H1 (cell line): ENCODE measurements at regions not wholly inside any gene's neighbourhood (a gene's known extent, or its start where the extent isn't known, plus 50 kb on each side); places are given as distances from the start of the nearest gene placed in this dataset.

Source experiments
- CTCF ChIA-PET: fragments of 300-600 bp; sonication (Branson Sonifier 250); formaldehyde crosslinking; loops from one replicate; lab custom pipeline; 2021; ENCODE audit not compliant: partially characterized antibody; lab: Charles Lee
- POLR2A ChIA-PET: fragments of 300-600 bp; sonication (Branson Sonifier 250); formaldehyde crosslinking; loops from one replicate; lab custom pipeline; 2021; ENCODE audit warnings: inconsistent platforms; ENCODE audit not compliant: partially characterized antibody; lab: Charles Lee
- DNase-seq, 2 experiments: peaks; one replicate each; pipeline versions ENCODE4 v3.0.0 to v3.0.0-alpha.2; 2010 to 2022; ENCODE audit warnings: low spot score in 2 of 2, low read depth in 1 of 2, mixed read lengths in 1 of 2
- FAIRE-seq: peaks from 2 replicates; lab custom pipeline; 2011; peaks lifted over from hg19 to GRCh38; lab: Jason Lieb, UNC
- H2AFZ ChIP-seq: 2 replicates; pipeline ENCODE4 v1.8.1; 2012; ENCODE audit warnings: low read length, inconsistent platforms
- H2AK5ac ChIP-seq: 2 replicates; pipeline ENCODE4 v1.6.1; 2013; ENCODE audit warnings: low read depth, low read length
- H2BK120ac ChIP-seq: replicated peaks from 2 replicates; pipeline ENCODE3; 2013; ENCODE audit warnings: low read depth, low read length, inconsistent platforms
- H2BK12ac ChIP-seq: 2 replicates; pipeline ENCODE4 v1.6.1; 2013; ENCODE audit warnings: low read depth, low read length
- H2BK15ac ChIP-seq: 2 replicates; pipeline ENCODE4 v1.6.1; 2013; ENCODE audit warnings: low read length
- H2BK20ac ChIP-seq: 2 replicates; pipeline ENCODE4 v1.6.1; 2013; ENCODE audit warnings: low read length
- H2BK5ac ChIP-seq: 2 replicates; pipeline ENCODE4 v1.6.1; 2013; ENCODE audit warnings: low read depth, low read length
- H3K14ac ChIP-seq: 2 replicates; pipeline ENCODE4 v1.6.1; 2013; ENCODE audit warnings: inconsistent platforms; ENCODE audit not compliant: insufficient read length
- H3K18ac ChIP-seq: 2 replicates; pipeline ENCODE4 v1.6.1; 2013; ENCODE audit warnings: low read length; ENCODE audit errors: extremely low read depth
- H3K23ac ChIP-seq: 2 replicates; pipeline ENCODE4 v1.6.1; 2013; ENCODE audit warnings: inconsistent platforms; ENCODE audit not compliant: insufficient read length
- H3K23me2 ChIP-seq: 2 replicates; pipeline ENCODE4 v1.6.1; 2013; ENCODE audit warnings: low read depth, low read length
- H3K27ac ChIP-seq: 2 replicates; pipeline ENCODE4 v1.6.1; 2011; ENCODE audit warnings: low read depth, low read length, inconsistent platforms
- H3K27me3 ChIP-seq, 4 experiments: replicated peaks in 1 of 4; 1 replicate in 1 of 4; 2 replicates in 3 of 4; pipeline versions ENCODE4 v1.6.1 to v1.8.1; 2011 to 2013; ENCODE audit warnings: low read length in 3 of 4, mild to moderate bottlenecking in 3 of 4, inconsistent platforms in 2 of 4, mixed read lengths in 2 of 4, moderate library complexity in 1 of 4; ENCODE audit not compliant: control insufficient read depth in 3 of 4, insufficient read depth in 3 of 4; ENCODE audit errors: extremely low read depth in 1 of 4
- H3K36me3 ChIP-seq, 4 experiments: 2 replicates each; pipeline versions ENCODE4 v1.6.1 to v1.8.1; 2011 to 2013; ENCODE audit warnings: mild to moderate bottlenecking in 4 of 4, low read length in 3 of 4, moderate library complexity in 2 of 4, control low read depth in 1 of 4, inconsistent platforms in 1 of 4; ENCODE audit not compliant: insufficient read depth in 4 of 4, control insufficient read depth in 2 of 4
- H3K4ac ChIP-seq: replicated peaks from 2 replicates; pipeline ENCODE3; 2013; ENCODE audit warnings: low read length, low read depth, mixed read lengths, inconsistent platforms; ENCODE audit not compliant: insufficient read length
- H3K4me1 ChIP-seq, 4 experiments: replicated peaks in 1 of 4; 1 replicate in 1 of 4; 2 replicates in 3 of 4; pipeline versions ENCODE4 v1.6.1 to v1.8.1; 2011 to 2013; ENCODE audit warnings: low read length in 3 of 4, inconsistent platforms in 2 of 4, mixed read lengths in 1 of 4; ENCODE audit not compliant: insufficient read depth in 4 of 4, control insufficient read depth in 3 of 4
- H3K4me2 ChIP-seq, 2 experiments: 2 replicates each; pipeline versions ENCODE4 v1.6.1 to v1.8.1; 2011 to 2013; ENCODE audit warnings: low read depth in 2 of 2, low read length in 2 of 2, control low read depth in 1 of 2, inconsistent platforms in 1 of 2, mild to moderate bottlenecking in 1 of 2; ENCODE audit not compliant: insufficient read depth in 1 of 2
- H3K4me3 ChIP-seq, 4 experiments: fragments of 200-600, 300-600 bp in 1 of 4; sonication (generic), shearing (Covaris generic), sonication (Bioruptor Twin) in 1 of 4; 2 replicates each; pipeline versions ENCODE4 v1.5.1 to v1.8.1; 2011 to 2016; ENCODE audit warnings: low read length in 4 of 4, low read depth in 3 of 4, control low read depth in 2 of 4, inconsistent platforms in 2 of 4, mild to moderate bottlenecking in 2 of 4, mixed read lengths in 1 of 4, moderate library complexity in 1 of 4; ENCODE audit not compliant: insufficient read depth in 2 of 4; ENCODE audit errors: extremely low read depth in 1 of 4
- H3K56ac ChIP-seq: replicated peaks from 2 replicates; pipeline ENCODE3; 2013; ENCODE audit warnings: low read depth, mild to moderate bottlenecking, mixed read lengths, low read length, inconsistent platforms; ENCODE audit not compliant: insufficient read length
- H3K79me1 ChIP-seq: 2 replicates; pipeline ENCODE4 v1.6.1; 2013; ENCODE audit warnings: low read depth, low read length, control low read depth
- H3K79me2 ChIP-seq, 2 experiments: 2 replicates each; pipeline versions ENCODE4 v1.6.1 to v1.8.1; 2012 to 2013; ENCODE audit warnings: low read length in 2 of 2, mild to moderate bottlenecking in 2 of 2, inconsistent platforms in 1 of 2; ENCODE audit not compliant: insufficient read depth in 2 of 2, control insufficient read depth in 1 of 2
- H3K9ac ChIP-seq, 4 experiments: replicated peaks in 1 of 4; 1 replicate in 1 of 4; 2 replicates in 3 of 4; pipeline versions ENCODE4 v1.6.1 to v1.8.1; 2011 to 2013; ENCODE audit warnings: low read depth in 3 of 4, low read length in 3 of 4, control low read depth in 2 of 4, mild to moderate bottlenecking in 2 of 4, moderate library complexity in 2 of 4, inconsistent platforms in 1 of 4; ENCODE audit errors: extremely low read depth in 1 of 4
- H3K9me3 ChIP-seq, 2 experiments: 2 replicates each; pipeline versions ENCODE4 v1.6.1 to v1.8.1; 2012 to 2013; ENCODE audit warnings: mild to moderate bottlenecking in 2 of 2, moderate library complexity in 2 of 2, control low read depth in 1 of 2, inconsistent platforms in 1 of 2, low read depth in 1 of 2, low read length in 1 of 2, mixed read lengths in 1 of 2; ENCODE audit not compliant: insufficient read depth in 2 of 2
- H4K20me1 ChIP-seq, 2 experiments: replicated peaks in 1 of 2; 2 replicates each; pipeline versions ENCODE3 to v1.8.1; 2011 to 2013; ENCODE audit warnings: inconsistent platforms in 2 of 2, low read length in 2 of 2, mild to moderate bottlenecking in 1 of 2; ENCODE audit not compliant: insufficient read depth in 2 of 2, control insufficient read depth in 1 of 2
- H4K5ac ChIP-seq: 2 replicates; pipeline ENCODE4 v1.6.1; 2013; ENCODE audit warnings: low read length, low read depth, mixed read lengths, inconsistent platforms; ENCODE audit not compliant: insufficient read length
- H4K8ac ChIP-seq: 2 replicates; pipeline ENCODE4 v1.8.0; 2013; ENCODE audit warnings: mild to moderate bottlenecking, moderate library complexity, low read length, inconsistent platforms; ENCODE audit not compliant: insufficient read depth; ENCODE audit errors: extremely low read depth
- H4K91ac ChIP-seq: replicated peaks from 2 replicates; pipeline ENCODE3; 2013; ENCODE audit warnings: low read length, mixed read lengths, inconsistent platforms; ENCODE audit not compliant: insufficient read length
- ASH2L ChIP-seq: fragments of 200-600, 300-600 bp; sonication (generic); IDR thresholded peaks from one replicate; pipeline ENCODE4 v1.7.1; 2017; ENCODE audit warnings: low read length
- EGR1 ChIP-seq: IDR thresholded peaks from 2 replicates; pipeline ENCODE4 v1.6.1; 2011; ENCODE audit warnings: low read depth, low read length, borderline replicate concordance
- GTF2F1 ChIP-seq: IDR thresholded peaks from 2 replicates; pipeline ENCODE4 v1.6.1; 2012; ENCODE audit warnings: low read depth, low read length, improper control_type of control experiment, borderline replicate concordance
- HDAC6 ChIP-seq: IDR thresholded peaks from one replicate; pipeline ENCODE4 v1.7.1; 2012; ENCODE audit warnings: low read depth, mild to moderate bottlenecking, inconsistent platforms, low read length, moderate library complexity
- KDM5A ChIP-seq: fragments of 200-600 bp; IDR thresholded peaks from 2 replicates; pipeline ENCODE4 v1.7.1; 2012; ENCODE audit warnings: mild to moderate bottlenecking, low read length, inconsistent platforms, mixed read lengths
- NANOG ChIP-seq: IDR thresholded peaks from 2 replicates; pipeline ENCODE4 v1.6.1; 2011; ENCODE audit warnings: low read length, low read depth, mild to moderate bottlenecking, inconsistent platforms; ENCODE audit not compliant: insufficient read depth, poor library complexity, severe bottlenecking
- SIN3A ChIP-seq, 2 experiments: IDR thresholded peaks in 1 of 2; conservative IDR thresholded peaks in 1 of 2; 2 replicates each; pipeline ENCODE4 v1.6.1; 2011 to 2012; ENCODE audit warnings: low read length in 2 of 2, improper control_type of control experiment in 1 of 2, low read depth in 1 of 2, mild to moderate bottlenecking in 1 of 2
- SP1 ChIP-seq: IDR thresholded peaks from 2 replicates; pipeline ENCODE4 v1.6.1; 2011; ENCODE audit warnings: low read depth, low read length
- TBP ChIP-seq: IDR thresholded peaks from 2 replicates; pipeline ENCODE4 v1.6.1; 2011; ENCODE audit warnings: low read depth, low read length, improper control_type of control experiment
- TEAD4 ChIP-seq: IDR thresholded peaks from 2 replicates; pipeline ENCODE4 v1.6.1; 2012; ENCODE audit warnings: low read depth, low read length, inconsistent platforms, mixed read lengths
- ZNF274 ChIP-seq: IDR thresholded peaks from 2 replicates; pipeline ENCODE4 v1.7.0; 2012; ENCODE audit warnings: low read length, borderline replicate concordance; ENCODE audit errors: extremely low read depth
- WGBS, 2 experiments: shearing (Covaris generic) in 1 of 2; methylation state at CpG; one replicate each; pipeline versions ENCODE4 v1.1.6 to v1.1.7; 2013 to 2015; ENCODE audit warnings: low lambda C conversion rate in 2 of 2, mixed read lengths in 2 of 2, inconsistent platforms in 1 of 2, low coverage in 1 of 2, missing lambda C conversion rate in 1 of 2; ENCODE audit not compliant: insufficient replicate concordance in 2 of 2, insufficient coverage in 1 of 2, insufficient read length in 1 of 2; ENCODE audit errors: extremely low coverage in 1 of 2, missing lambda C conversion rate in 1 of 2; 5-methylcytosine and 5-hydroxymethylcytosine counted together
- TF ChIP-seq, protein P1 (sequence below): IDR thresholded peaks from 2 replicates; pipeline ENCODE4 v1.6.1; 2012; ENCODE audit warnings: low read length, inconsistent platforms
- TF ChIP-seq, protein P2 (sequence below): IDR thresholded peaks from 2 replicates; pipeline ENCODE4 v1.6.1; 2012; ENCODE audit warnings: inconsistent platforms

DNA sequence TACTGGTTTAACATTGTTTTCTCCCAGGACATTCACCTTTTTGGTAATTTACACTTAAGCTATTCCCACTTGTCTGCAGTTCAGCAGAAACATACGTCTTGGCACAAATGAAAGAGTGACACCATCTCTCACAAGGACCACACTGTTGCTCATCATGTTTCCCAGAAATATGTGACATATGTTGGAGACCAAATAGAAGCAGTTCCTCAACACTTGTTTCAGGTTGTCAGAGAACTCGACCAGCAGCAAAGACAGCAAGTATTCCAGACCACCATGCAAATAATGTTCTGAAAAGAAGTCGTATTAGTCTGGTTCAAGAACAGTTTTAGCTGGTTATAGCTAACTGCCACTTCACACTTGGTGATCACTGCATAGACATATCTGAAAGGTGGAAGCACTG is 81.3 kb upstream of the KLF6 start:
- Histone ChIP-seq H2BK15ac (no peak overlapping the region), H2BK20ac (no peak overlapping the region), H3K14ac (no peak overlapping the region), H4K8ac (no peak overlapping the region), H3K23me2 (no peaks in the 10 kb centered on the region), H3K18ac (no peak overlapping the region), H3K36me3 (no peaks in the 10 kb centered on the region), H3K4me2 (no peak overlapping the region), H4K91ac (no peak overlapping the region), H3K79me1 (no peaks in the 10 kb centered on the region), H3K56ac (no peak overlapping the region), H3K9me3 (no peaks in the 10 kb centered on the region), H3K4me3 (no peak overlapping the region), H4K20me1 (no peaks in the 10 kb centered on the region), H3K9ac (no peak overlapping the region; a peak in 1 of 7 replicates), H2AK5ac (no peak overlapping the region), H3K4me1 (no peaks in the 10 kb centered on the region), H2BK5ac (no peak overlapping the region), H2BK12ac (no peak overlapping the region), H2BK120ac (no peak overlapping the region), H4K5ac (no peak overlapping the region), H3K27ac (no peak overlapping the region), H3K4ac (no peak overlapping the region), H3K23ac (no peak overlapping the region), H3K79me2 (no peaks in the 10 kb centered on the region), H3K27me3 (no peaks in the 10 kb centered on the region), H2AFZ (0 out of 2 replicates have a peak overlapping the region, but pooled peaks have one; percentile 51)
- FAIRE-seq, result no peak
- ChIA-PET CTCF (interaction anchor here (0.6 to 1.6 kb wide), 3 partner anchors 8 to 788 kb away, joined by 3 to 4 read pairs (median 3); no protein-coding TSS in a partner anchor), POLR2A (interaction anchor here (0.9 kb wide), 1 partner anchor 10 kb away, joined by 3 read pairs; no protein-coding TSS in a partner anchor)
- 92% methylated on average over 3 of the region's 3 CpGs; no CpG with 5 or more reads in 1 of the 2 experiments for WGBS, 2 experiments
- no peak for DNase-seq
- TF ChIP-seq ASH2L (no peak), GTF2F1 (no peak), KDM5A (no peak), NANOG (no peak), TEAD4 (no peak), TBP (no peak), SIN3A (conservative IDR thresholded peaks at IDR 0.05 in 1 of 2, IDR thresholded peaks at IDR 0.05 in 1 of 2; ENCODE audit: low read depth in 1 of 2, low read length in 2 of 2) (no peak), HDAC6 (no peak), EGR1 (no peak), SP1 (no peak), ZNF274 (no peak)
- TF ChIP-seq, protein P1, sequence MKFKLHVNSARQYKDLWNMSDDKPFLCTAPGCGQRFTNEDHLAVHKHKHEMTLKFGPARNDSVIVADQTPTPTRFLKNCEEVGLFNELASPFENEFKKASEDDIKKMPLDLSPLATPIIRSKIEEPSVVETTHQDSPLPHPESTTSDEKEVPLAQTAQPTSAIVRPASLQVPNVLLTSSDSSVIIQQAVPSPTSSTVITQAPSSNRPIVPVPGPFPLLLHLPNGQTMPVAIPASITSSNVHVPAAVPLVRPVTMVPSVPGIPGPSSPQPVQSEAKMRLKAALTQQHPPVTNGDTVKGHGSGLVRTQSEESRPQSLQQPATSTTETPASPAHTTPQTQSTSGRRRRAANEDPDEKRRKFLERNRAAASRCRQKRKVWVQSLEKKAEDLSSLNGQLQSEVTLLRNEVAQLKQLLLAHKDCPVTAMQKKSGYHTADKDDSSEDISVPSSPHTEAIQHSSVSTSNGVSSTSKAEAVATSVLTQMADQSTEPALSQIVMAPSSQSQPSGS, result no peak
- TF ChIP-seq, protein P2, sequence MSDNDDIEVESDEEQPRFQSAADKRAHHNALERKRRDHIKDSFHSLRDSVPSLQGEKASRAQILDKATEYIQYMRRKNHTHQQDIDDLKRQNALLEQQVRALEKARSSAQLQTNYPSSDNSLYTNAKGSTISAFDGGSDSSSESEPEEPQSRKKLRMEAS, result no peak
